Heart right ventricle (tissue), 16 donors: ENCODE measurements at regions not wholly inside any gene's neighbourhood (a gene's known extent, or its start where the extent isn't known, plus 50 kb on each side); places are given as distances from the start of the nearest gene placed in this dataset.

Experiments
- ATAC-seq, 8 donors: fragments of 200-7000 bp; cut with Tn5 transposase; one replicate each; pipeline ENCODE4 v1.9.1; 2020; ENCODE audit warnings: mild to moderate bottlenecking in 8 of 8, moderate library complexity in 8 of 8, moderate number of reproducible peaks in 1 of 8
- DNase-seq, 2 donors: peaks; one replicate each; pipeline ENCODE4 v3.0.0-alpha.2; 2020
- H3K27ac ChIP-seq, 10 donors: fragments of 200-600 bp; sonication (generic) in 2 of 10; one replicate each; pipeline versions ENCODE4 v1.5.0 to v1.8.0; 2020 to 2022; ENCODE audit warnings: mild to moderate bottlenecking in 3 of 10
- H3K27me3 ChIP-seq, 7 donors: fragments of 200-600 bp; one replicate each; pipeline ENCODE4 v1.8.0; 2021 to 2022; ENCODE audit warnings: mild to moderate bottlenecking in 2 of 7
- H3K36me3 ChIP-seq, 9 donors: fragments of 200-600 bp; sonication (generic) in 1 of 9; one replicate each; pipeline versions ENCODE4 v1.5.0 to v1.8.0; 2020 to 2022; ENCODE audit warnings: mild to moderate bottlenecking in 2 of 9
- H3K4me1 ChIP-seq, 9 donors: fragments of 200-600 bp; sonication (generic) in 1 of 9; one replicate each; pipeline versions ENCODE4 v1.5.0 to v1.8.0; 2020 to 2022; ENCODE audit warnings: mild to moderate bottlenecking in 4 of 9
- H3K4me3 ChIP-seq, 10 donors: fragments of 200-600 bp; sonication (generic) in 2 of 10; one replicate each; pipeline versions ENCODE4 v1.5.0 to v1.8.0; 2020 to 2022; ENCODE audit warnings: mild to moderate bottlenecking in 7 of 10, moderate library complexity in 2 of 10
- H3K9me3 ChIP-seq, 11 donors: fragments of 200-600 bp in 10 of 11; sonication (generic) in 2 of 11; one replicate each; pipeline versions ENCODE4 v1.5.0 to v1.8.0; 2013 to 2022; ENCODE audit warnings: mild to moderate bottlenecking in 2 of 11, control low read depth in 1 of 11, moderate library complexity in 1 of 11
- CTCF ChIP-seq, 9 donors: fragments of 200-600 bp; sonication (generic) in 2 of 9; IDR thresholded peaks; one replicate each; pipeline versions ENCODE4 v1.5.0 to v1.8.0; 2021 to 2022; ENCODE audit warnings: antibody characterized with exemption in 9 of 9, mild to moderate bottlenecking in 5 of 9, moderate library complexity in 1 of 9
- WGBS, 2 donors: extraction: QIAGEN DNeasy Blood & Tissue Kit; methylation state at CpG; one replicate each; pipeline ENCODE4 v1.1.7; 2013; ENCODE audit warnings: inconsistent platforms in 1 of 2; 5-methylcytosine and 5-hydroxymethylcytosine counted together
- intact Hi-C, 10 donors: fragments of 100-400 bp; cut with DNase I; formaldehyde crosslinking; loops; one replicate each; pipeline versions ENCODE4 v1.11.1 to v1.14.2; 2022
- donor health status: Arrhythmogenic right ventricular cardiomyopathy.
- donor health status: ischemic (EF 13 %, LVEDD 7.1; RV severe dilation, severe dysfunction).
- donor health status: healthy with polysubstance abuse.
- donor health status: DM: no; HTN: yes; CAD: no.
- donor health status: DM: no; HTN: no; CAD: no.
- donor health status: ischemic (EF 25% LVEDD 6.9; RV normal size, moderate dysfunction).
- donor health status: ischemic (EF 25% LVEDD 5.7; RV mildly dilated, moderate dysfunction).
- donor health status: healthy.
- donor health status: DM: yes; HTN: yes; CAD: no.
- donor health status: Ischemic cardiomyopathy.
- donor health status: ischemic (EF 35%, LVEDD 5.7; RV mildly dilated, moderate dysfunction).
- donor health status: nonischemic (EF 11% LVEDD 7.7; RV severe dilation, severe dysfunction).
- donor health status: DM: yes; HTN: yes; CAD: no.
- donor health status: PGD.
- donor health status: ischemic (EF 29% LVEDD 5.4; RV normal size, mild dysfunction).
- donor health status: nonischemic (EF 23%, LVEDD 6.1; RV moderate dilation, normal function).

DNA sequence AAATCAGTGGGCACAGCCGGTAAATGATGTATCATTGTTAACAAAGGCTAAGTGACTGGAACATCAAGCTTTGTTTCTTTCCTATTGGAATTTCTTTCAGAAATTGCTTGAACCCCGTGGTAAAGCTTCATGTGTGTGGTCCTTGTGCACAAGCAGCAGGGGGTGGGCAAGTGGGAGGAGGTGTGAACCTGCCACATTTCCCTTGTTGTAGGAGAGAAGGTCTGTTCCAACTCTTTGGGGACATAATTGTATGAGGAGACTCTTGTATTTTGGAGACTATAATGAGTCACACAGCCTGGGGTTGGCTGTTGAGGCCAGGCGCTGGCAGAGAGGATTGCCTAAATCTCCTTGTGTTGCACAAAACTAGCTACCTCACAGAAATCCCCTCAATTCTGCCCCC lies 620.5 kb downstream of the IRX1 start:
- intact Hi-C loops = no loop called here
- 75 to 77% methylated on average over 3 of the region's 3 CpGs for WGBS, 2 donors
- DNase-seq (no peak), ATAC-seq (no peak)
- H3K9me3 ChIP-seq = peaks cover 0 to 5% (median 0%) of the 10 kb centered on the region in 11 donors
- H3K27me3 ChIP-seq = peaks cover 0 to 18% (median 6%) of the 10 kb centered on the region in 7 donors
- no peak overlapping the region for H3K4me3 ChIP-seq
- H3K27ac ChIP-seq = no peak overlapping the region
- no peaks in the 10 kb centered on the region for H3K4me1 ChIP-seq
- no peaks in the 10 kb centered on the region for H3K36me3 ChIP-seq
- TF ChIP-seq CTCF (IDR thresholded peaks at IDR 0.05) = no peak

DNA sequence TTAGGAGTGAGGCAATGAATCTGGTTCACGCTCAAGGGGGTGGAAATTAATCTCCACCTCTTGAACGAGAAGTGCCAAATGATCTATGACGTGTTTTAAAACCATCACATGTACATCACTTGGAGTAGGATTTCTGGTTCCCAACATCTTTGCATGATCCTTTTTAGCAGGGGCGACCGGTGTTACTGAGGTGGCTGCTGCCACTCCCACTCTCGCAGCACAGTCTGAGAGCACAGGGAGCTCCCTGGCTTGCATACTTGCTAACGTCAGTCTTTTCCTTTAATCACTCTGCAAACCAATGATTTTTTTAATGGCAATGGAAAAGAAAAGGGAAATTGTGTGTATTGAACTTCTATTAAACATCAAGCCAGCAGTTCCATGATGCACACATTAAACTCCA lies 624.4 kb downstream of the IRX1 start:
- TF ChIP-seq CTCF (IDR thresholded peaks at IDR 0.05) = no peak
- Histone ChIP-seq H3K9me3 (peaks cover 0 to 5% (median 0%) of the 10 kb centered on the region in 11 donors), H3K27ac (no peak overlapping the region), H3K27me3 (peaks cover 0 to 10% (median 4%) of the 10 kb centered on the region in 7 donors), H3K4me3 (no peak overlapping the region), H3K36me3 (no peaks in the 10 kb centered on the region), H3K4me1 (no peaks in the 10 kb centered on the region)
- WGBS, 2 donors = 84 to 89% methylated on average over 7 of the region's 7 CpGs
- ATAC-seq = no peak
- no peak for DNase-seq
- intact Hi-C loops = no loop called here

GRCh38 chr5:4221048-4221447 lies 625.4 kb downstream of the IRX1 start:
- 64 to 65% methylated on average over 8 of the region's 8 CpGs for WGBS, 2 donors
- peaks cover 0 to 5% (median 0%) of the 10 kb centered on the region in 11 donors for H3K9me3 ChIP-seq
- H3K27me3 ChIP-seq = peaks cover 0 to 10% (median 0%) of the 10 kb centered on the region in 7 donors
- no peaks in the 10 kb centered on the region for H3K4me1 ChIP-seq
- H3K4me3 ChIP-seq = no peak overlapping the region
- DNase-seq = no peak
- H3K27ac ChIP-seq = no peak overlapping the region
- H3K36me3 ChIP-seq = no peaks in the 10 kb centered on the region
- TF ChIP-seq CTCF (IDR thresholded peaks at IDR 0.05) = no peak
- intact Hi-C loops = no loop called here
- no peak for ATAC-seq

GRCh38 chr5:4222147-4222546 lies 626.5 kb downstream of the IRX1 start:
- WGBS, 2 donors = 84 to 85% methylated on average over 6 of the region's 6 CpGs
- no peaks in the 10 kb centered on the region for H3K4me1 ChIP-seq
- no peaks in the 10 kb centered on the region for H3K36me3 ChIP-seq
- no peak for ATAC-seq
- intact Hi-C loops = no loop called here
- no peak overlapping the region for H3K27ac ChIP-seq
- no peak for TF ChIP-seq CTCF (IDR thresholded peaks at IDR 0.05)
- H3K27me3 ChIP-seq = peaks cover 0 to 10% (median 0%) of the 10 kb centered on the region in 7 donors
- no peak for DNase-seq
- peaks cover 0 to 5% (median 0%) of the 10 kb centered on the region in 11 donors for H3K9me3 ChIP-seq
- no peak overlapping the region for H3K4me3 ChIP-seq
